GM10266 (cell line): ENCODE measurements at regions not wholly inside any gene's neighbourhood (a gene's known extent, or its start where the extent isn't known, plus 50 kb on each side); places are given as distances from the start of the nearest gene placed in this dataset.

ENCODE experiments used
- DNase-seq: peaks from one replicate; pipeline ENCODE4 v3.0.0; 2012; ENCODE audit errors: extremely low spot score
- TF ChIP-seq, protein P1 (sequence below): IDR thresholded peaks from 2 replicates; pipeline ENCODE4 v1.5.1; 2012; ENCODE audit warnings: mild to moderate bottlenecking, low read depth; ENCODE audit not compliant: control insufficient read depth, insufficient read depth; ENCODE audit errors: missing control alignments

GRCh38 chr4:14096396-14096965 lies 469.0 kb upstream of the BOD1L1 start:
- no peak for DNase-seq
- TF ChIP-seq, protein P1, sequence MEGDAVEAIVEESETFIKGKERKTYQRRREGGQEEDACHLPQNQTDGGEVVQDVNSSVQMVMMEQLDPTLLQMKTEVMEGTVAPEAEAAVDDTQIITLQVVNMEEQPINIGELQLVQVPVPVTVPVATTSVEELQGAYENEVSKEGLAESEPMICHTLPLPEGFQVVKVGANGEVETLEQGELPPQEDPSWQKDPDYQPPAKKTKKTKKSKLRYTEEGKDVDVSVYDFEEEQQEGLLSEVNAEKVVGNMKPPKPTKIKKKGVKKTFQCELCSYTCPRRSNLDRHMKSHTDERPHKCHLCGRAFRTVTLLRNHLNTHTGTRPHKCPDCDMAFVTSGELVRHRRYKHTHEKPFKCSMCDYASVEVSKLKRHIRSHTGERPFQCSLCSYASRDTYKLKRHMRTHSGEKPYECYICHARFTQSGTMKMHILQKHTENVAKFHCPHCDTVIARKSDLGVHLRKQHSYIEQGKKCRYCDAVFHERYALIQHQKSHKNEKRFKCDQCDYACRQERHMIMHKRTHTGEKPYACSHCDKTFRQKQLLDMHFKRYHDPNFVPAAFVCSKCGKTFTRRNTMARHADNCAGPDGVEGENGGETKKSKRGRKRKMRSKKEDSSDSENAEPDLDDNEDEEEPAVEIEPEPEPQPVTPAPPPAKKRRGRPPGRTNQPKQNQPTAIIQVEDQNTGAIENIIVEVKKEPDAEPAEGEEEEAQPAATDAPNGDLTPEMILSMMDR = no peak

GRCh38 chr4:14100349-14100748 lies 472.8 kb upstream of the BOD1L1 start:
- TF ChIP-seq, protein P1 = no peak

GRCh38 chr4:14110407-14110806 lies 482.9 kb upstream of the BOD1L1 start:
- DNase-seq = no peak

More at GRCh38 chr4:14100349-14100748, 472.8 kb upstream of the BOD1L1 start:
- DNase-seq = no peak

DNA sequence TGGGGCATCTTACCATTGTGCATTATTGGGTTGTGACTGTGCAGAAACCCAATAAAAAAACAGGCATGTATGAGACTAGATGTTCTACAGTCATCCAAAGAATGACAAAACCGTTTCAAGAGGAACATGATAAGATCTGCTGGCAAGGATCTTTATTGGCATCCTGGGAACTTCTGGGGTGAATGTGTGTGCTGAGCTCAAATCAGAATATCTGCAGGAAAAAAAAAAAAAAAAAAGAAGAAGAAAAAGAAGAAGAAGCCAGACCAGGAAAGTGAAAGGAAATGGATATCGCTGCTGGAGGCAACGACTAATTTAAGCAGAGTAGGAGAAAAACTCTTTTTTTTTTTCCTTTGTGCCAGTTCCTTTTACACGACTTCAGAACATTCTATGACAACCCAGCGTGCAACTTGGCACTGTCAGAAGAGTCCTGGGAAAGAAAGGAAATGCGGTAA lies 484.2 kb upstream of the BOD1L1 start:
- TF ChIP-seq, protein P1 = no peak
- DNase-seq = no peak

More at GRCh38 chr4:14110407-14110806, 482.9 kb upstream of the BOD1L1 start:
- TF ChIP-seq, protein P1 = no peak

GRCh38 chr4:14115106-14115505 lies 487.6 kb upstream of the BOD1L1 start:
- DNase-seq = no peak
- TF ChIP-seq, protein P1 = no peak

- DNase-seq = no peak
Measured at GRCh38 chr4:14117575-14118238, 490.2 kb upstream of the BOD1L1 start.

More at GRCh38 chr4:14117575-14118238, 490.2 kb upstream of the BOD1L1 start:
- TF ChIP-seq, protein P1 = no peak
